GM12891 (cell line): ENCODE measurements at regions not wholly inside any gene's neighbourhood (a gene's known extent, or its start where the extent isn't known, plus 50 kb on each side); places are given as distances from the start of the nearest gene placed in this dataset.

Experiments
- POLR2A ChIP-seq: IDR thresholded peaks from 2 replicates; pipeline ENCODE4 v1.6.1; 2011; ENCODE audit warnings: low read depth, low read length, control low read depth
- TAF1 ChIP-seq: IDR thresholded peaks from 2 replicates; pipeline ENCODE4 v1.6.1; 2011; ENCODE audit warnings: low read depth, low read length, control low read depth

DNA sequence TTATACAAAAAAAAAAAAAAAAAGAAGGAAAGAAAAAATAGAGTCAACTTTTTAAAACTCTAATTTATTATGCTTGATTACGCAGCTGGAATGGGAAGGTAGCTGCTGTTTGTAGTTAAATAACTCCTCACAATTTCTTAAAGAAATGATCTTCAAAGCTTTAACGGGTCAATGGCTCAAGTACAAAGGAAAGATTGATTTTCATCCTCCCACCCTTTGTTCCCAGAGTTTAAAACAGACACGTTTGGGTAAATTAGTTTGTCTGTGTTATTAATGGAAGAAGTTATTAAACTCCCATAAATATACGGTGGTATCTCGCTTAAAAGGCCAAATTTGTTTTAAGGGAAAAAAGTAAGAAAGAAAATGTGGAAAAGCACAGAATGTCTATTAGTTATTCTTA lies 179.3 kb downstream of the EMX2 start:
- no peak for TF ChIP-seq POLR2A
- TF ChIP-seq TAF1: no peak
